ENCODE measurements at regions not wholly inside any gene's neighbourhood (a gene's known extent, or its start where the extent isn't known, plus 50 kb on each side); places are given as distances from the start of the nearest gene placed in this dataset.

- Histone ChIP-seq H3K27me3 (no peaks in the 10 kb centered on the region), H3K4me3 (no peak overlapping the region), H3K36me3 (no peaks in the 10 kb centered on the region), H3K4me1 (no peaks in the 10 kb centered on the region), H3K9me3 (peaks cover 0 to 12% (median 0%) of the 10 kb centered on the region in 11 donors), H3K27ac (no peak overlapping the region)
- WGBS, 2 donors = 90 to 100% methylated on average over 1 of the region's 1 CpG
- DNase-seq (no peak), ATAC-seq (no peak)
- TF ChIP-seq CTCF (IDR thresholded peaks at IDR 0.05) = no peak
- intact Hi-C loops (cut with DNase I) = no loop called here
These were observed 201.6 kb downstream of the HNRNPD start for GRCh38 chr4:82172186-82172585.

GRCh38 chr4:82171531-82172155 lies 202.1 kb downstream of the HNRNPD start:
- intact Hi-C loops (cut with DNase I) = no loop called here
- H3K4me3 ChIP-seq = no peak overlapping the region
- no peak overlapping the region for H3K27ac ChIP-seq
- 82 to 84% methylated on average over 1 of the region's 1 CpG for WGBS, 2 donors
- H3K27me3 ChIP-seq = no peaks in the 10 kb centered on the region
- DNase-seq = no peak
- ATAC-seq = no peak
- peaks cover 0 to 12% (median 0%) of the 10 kb centered on the region in 11 donors for H3K9me3 ChIP-seq
- H3K4me1 ChIP-seq = no peaks in the 10 kb centered on the region
- no peak for TF ChIP-seq CTCF (IDR thresholded peaks at IDR 0.05)
- H3K36me3 ChIP-seq = no peaks in the 10 kb centered on the region

- TF ChIP-seq CTCF (IDR thresholded peaks at IDR 0.05) = no peak
- intact Hi-C loops (cut with DNase I) = no loop called here
These were observed 224.0 kb downstream of the HNRNPD start for GRCh38 chr4:82149750-82150149.

GRCh38 chr4:82145850-82146249 lies 227.9 kb downstream of the HNRNPD start:
- Histone ChIP-seq H3K27me3 (no peaks in the 10 kb centered on the region), H3K9me3 (no peaks in the 10 kb centered on the region), H3K36me3 (no peaks in the 10 kb centered on the region), H3K27ac (no peak overlapping the region), H3K4me3 (no peak overlapping the region), H3K4me1 (no peaks in the 10 kb centered on the region)
- TF ChIP-seq CTCF (IDR thresholded peaks at IDR 0.05) = no peak
- DNase-seq (no peak), ATAC-seq (no peak)
- intact Hi-C loops (cut with DNase I) = no loop called here
- 74 to 86% methylated on average over 3 of the region's 3 CpGs for WGBS, 2 donors

More at GRCh38 chr4:82149750-82150149, 224.0 kb downstream of the HNRNPD start:
- ATAC-seq (no peak), DNase-seq (no peak)
- Histone ChIP-seq H3K36me3 (no peaks in the 10 kb centered on the region), H3K9me3 (peaks cover 0 to 14% (median 4%) of the 10 kb centered on the region in 11 donors), H3K27me3 (no peaks in the 10 kb centered on the region), H3K27ac (no peak overlapping the region), H3K4me1 (no peaks in the 10 kb centered on the region), H3K4me3 (no peak overlapping the region)

Data from heart right ventricle (tissue), 16 donors.